Heart right ventricle (tissue), 16 donors: ENCODE measurements at regions not wholly inside any gene's neighbourhood (a gene's known extent, or its start where the extent isn't known, plus 50 kb on each side); places are given as distances from the start of the nearest gene placed in this dataset.

Source experiments
- ATAC-seq, 8 donors: fragments of 200-7000 bp; cut with Tn5 transposase; one replicate each; pipeline ENCODE4 v1.9.1; 2020; ENCODE audit warnings: mild to moderate bottlenecking in 8 of 8, moderate library complexity in 8 of 8, moderate number of reproducible peaks in 1 of 8
- DNase-seq, 2 donors: peaks; one replicate each; pipeline ENCODE4 v3.0.0-alpha.2; 2020
- H3K27ac ChIP-seq, 10 donors: fragments of 200-600 bp; sonication (generic) in 2 of 10; one replicate each; pipeline versions ENCODE4 v1.5.0 to v1.8.0; 2020 to 2022; ENCODE audit warnings: mild to moderate bottlenecking in 3 of 10
- H3K27me3 ChIP-seq, 7 donors: fragments of 200-600 bp; one replicate each; pipeline ENCODE4 v1.8.0; 2021 to 2022; ENCODE audit warnings: mild to moderate bottlenecking in 2 of 7
- H3K36me3 ChIP-seq, 9 donors: fragments of 200-600 bp; sonication (generic) in 1 of 9; one replicate each; pipeline versions ENCODE4 v1.5.0 to v1.8.0; 2020 to 2022; ENCODE audit warnings: mild to moderate bottlenecking in 2 of 9
- H3K4me1 ChIP-seq, 9 donors: fragments of 200-600 bp; sonication (generic) in 1 of 9; one replicate each; pipeline versions ENCODE4 v1.5.0 to v1.8.0; 2020 to 2022; ENCODE audit warnings: mild to moderate bottlenecking in 4 of 9
- H3K4me3 ChIP-seq, 10 donors: fragments of 200-600 bp; sonication (generic) in 2 of 10; one replicate each; pipeline versions ENCODE4 v1.5.0 to v1.8.0; 2020 to 2022; ENCODE audit warnings: mild to moderate bottlenecking in 7 of 10, moderate library complexity in 2 of 10
- H3K9me3 ChIP-seq, 11 donors: fragments of 200-600 bp in 10 of 11; sonication (generic) in 2 of 11; one replicate each; pipeline versions ENCODE4 v1.5.0 to v1.8.0; 2013 to 2022; ENCODE audit warnings: mild to moderate bottlenecking in 2 of 11, control low read depth in 1 of 11, moderate library complexity in 1 of 11
- WGBS, 2 donors: extraction: QIAGEN DNeasy Blood & Tissue Kit; methylation state at CpG; one replicate each; pipeline ENCODE4 v1.1.7; 2013; ENCODE audit warnings: inconsistent platforms in 1 of 2; 5-methylcytosine and 5-hydroxymethylcytosine counted together
- intact Hi-C, 10 donors: fragments of 100-400 bp; cut with DNase I; formaldehyde crosslinking; loops; one replicate each; pipeline versions ENCODE4 v1.11.1 to v1.14.2; 2022
- TF ChIP-seq, protein P1 (sequence below), 9 donors: fragments of 200-600 bp; sonication (generic) in 2 of 9; IDR thresholded peaks; one replicate each; pipeline versions ENCODE4 v1.5.0 to v1.8.0; 2021 to 2022; ENCODE audit warnings: antibody characterized with exemption in 9 of 9, mild to moderate bottlenecking in 5 of 9, moderate library complexity in 1 of 9
- donor health status: Arrhythmogenic right ventricular cardiomyopathy.
- donor health status: ischemic (EF 13 %, LVEDD 7.1; RV severe dilation, severe dysfunction).
- donor health status: healthy with polysubstance abuse.
- donor health status: DM: no; HTN: yes; CAD: no.
- donor health status: DM: no; HTN: no; CAD: no.
- donor health status: ischemic (EF 25% LVEDD 6.9; RV normal size, moderate dysfunction).
- donor health status: ischemic (EF 25% LVEDD 5.7; RV mildly dilated, moderate dysfunction).
- donor health status: healthy.
- donor health status: DM: yes; HTN: yes; CAD: no.
- donor health status: Ischemic cardiomyopathy.
- donor health status: ischemic (EF 35%, LVEDD 5.7; RV mildly dilated, moderate dysfunction).
- donor health status: nonischemic (EF 11% LVEDD 7.7; RV severe dilation, severe dysfunction).
- donor health status: DM: yes; HTN: yes; CAD: no.
- donor health status: PGD.
- donor health status: ischemic (EF 29% LVEDD 5.4; RV normal size, mild dysfunction).
- donor health status: nonischemic (EF 23%, LVEDD 6.1; RV moderate dilation, normal function).

- TF ChIP-seq, protein P1, sequence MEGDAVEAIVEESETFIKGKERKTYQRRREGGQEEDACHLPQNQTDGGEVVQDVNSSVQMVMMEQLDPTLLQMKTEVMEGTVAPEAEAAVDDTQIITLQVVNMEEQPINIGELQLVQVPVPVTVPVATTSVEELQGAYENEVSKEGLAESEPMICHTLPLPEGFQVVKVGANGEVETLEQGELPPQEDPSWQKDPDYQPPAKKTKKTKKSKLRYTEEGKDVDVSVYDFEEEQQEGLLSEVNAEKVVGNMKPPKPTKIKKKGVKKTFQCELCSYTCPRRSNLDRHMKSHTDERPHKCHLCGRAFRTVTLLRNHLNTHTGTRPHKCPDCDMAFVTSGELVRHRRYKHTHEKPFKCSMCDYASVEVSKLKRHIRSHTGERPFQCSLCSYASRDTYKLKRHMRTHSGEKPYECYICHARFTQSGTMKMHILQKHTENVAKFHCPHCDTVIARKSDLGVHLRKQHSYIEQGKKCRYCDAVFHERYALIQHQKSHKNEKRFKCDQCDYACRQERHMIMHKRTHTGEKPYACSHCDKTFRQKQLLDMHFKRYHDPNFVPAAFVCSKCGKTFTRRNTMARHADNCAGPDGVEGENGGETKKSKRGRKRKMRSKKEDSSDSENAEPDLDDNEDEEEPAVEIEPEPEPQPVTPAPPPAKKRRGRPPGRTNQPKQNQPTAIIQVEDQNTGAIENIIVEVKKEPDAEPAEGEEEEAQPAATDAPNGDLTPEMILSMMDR (IDR thresholded peaks at IDR 0.05), result no peak
- no peak for DNase-seq
- WGBS, 2 donors, result 75 to 86% methylated on average over 12 of the region's 12 CpGs
- Histone ChIP-seq H3K4me1 (peaks cover 0 to 29% (median 15%) of the 10 kb centered on the region in 9 donors), H3K9me3 (no peaks in the 10 kb centered on the region), H3K36me3 (no peaks in the 10 kb centered on the region), H3K27ac (no peak overlapping the region), H3K4me3 (peak overlapping the region in 3 of 10 donors; percentile 12 to 30 (median 18)), H3K27me3 (no peaks in the 10 kb centered on the region)
- no peak for ATAC-seq
- intact Hi-C loops, result loop anchor here in 9 of 10 donors (2.0 to 10.0 kb wide), 10 partner anchors 79 to 1114 kb away; partner anchors contain the start of genes C1GALT1 (in 4 of the 9) and COL28A1 (in 3 of the 9)
Measured at GRCh38 chr7:7102906-7103305, 79.4 kb upstream of the C1GALT1 start.

- 76 to 78% methylated on average over 29 of the region's 29 CpGs for WGBS, 2 donors
- TF ChIP-seq, protein P1 (IDR thresholded peaks at IDR 0.05), result peak; percentile 54 to 80 (median 72)
- no peak overlapping the region for H3K27ac ChIP-seq
Measured at GRCh38 chr7:7103343-7104313, 78.7 kb upstream of the C1GALT1 start.

DNA sequence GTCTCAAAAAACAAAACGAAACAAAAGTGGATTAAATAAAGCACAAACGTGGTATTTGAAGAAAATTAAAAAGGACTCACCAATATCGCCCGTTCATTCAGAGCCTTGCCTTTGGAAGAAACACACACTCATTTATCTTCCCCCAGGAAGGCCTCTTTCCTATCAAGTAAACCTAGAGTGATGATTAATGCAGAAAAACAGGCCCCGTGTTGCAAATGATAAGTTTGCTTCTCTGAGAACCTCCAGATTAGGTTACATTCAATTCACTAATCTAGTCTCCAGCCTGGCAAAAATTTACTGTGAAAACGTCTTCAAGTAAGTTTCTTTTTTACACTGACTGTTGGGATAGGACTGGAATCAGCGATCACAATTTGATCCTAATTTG is 78.0 kb upstream of the C1GALT1 start:
- peaks cover 0 to 22% (median 11%) of the 10 kb centered on the region in 9 donors for H3K4me1 ChIP-seq
- no peak overlapping the region for H3K27ac ChIP-seq
- WGBS, 2 donors, result 60 to 63% methylated on average over 7 of the region's 7 CpGs
- intact Hi-C loops, result loop anchor here in 9 of 10 donors (5.0 to 10.0 kb wide), 9 partner anchors 78 to 1113 kb away; partner anchors contain the start of genes C1GALT1 (in 4 of the 9) and COL28A1 (in 3 of the 9)
- H3K4me3 ChIP-seq, result no peak overlapping the region
- ATAC-seq (no peak), DNase-seq (no peak)
- TF ChIP-seq, protein P1 (IDR thresholded peaks at IDR 0.05), result no peak
- H3K9me3 ChIP-seq, result peaks cover 0 to 13% (median 7%) of the 10 kb centered on the region in 11 donors
- no peaks in the 10 kb centered on the region for H3K36me3 ChIP-seq
- H3K27me3 ChIP-seq, result no peaks in the 10 kb centered on the region

More at GRCh38 chr7:7103343-7104313, 78.7 kb upstream of the C1GALT1 start:
- peak overlapping the region in 3 of 10 donors; percentile 12 to 30 (median 18) for H3K4me3 ChIP-seq
- ATAC-seq, result peak in 6 of 8 donors; percentile 43 to 79 (median 63)
- no peaks in the 10 kb centered on the region for H3K27me3 ChIP-seq
- peaks cover 0 to 29% (median 15%) of the 10 kb centered on the region in 9 donors for H3K4me1 ChIP-seq
- peaks cover 0 to 6% (median under 1%) of the 10 kb centered on the region in 11 donors for H3K9me3 ChIP-seq
- DNase-seq, result peak in 1 of 2 donors; percentile 6
- intact Hi-C loops, result loop anchor here in 9 of 10 donors (2.0 to 10.0 kb wide), 10 partner anchors 79 to 1114 kb away; partner anchors contain the start of genes C1GALT1 (in 4 of the 9) and COL28A1 (in 3 of the 9)
- H3K36me3 ChIP-seq, result no peaks in the 10 kb centered on the region

GRCh38 chr7:7104971-7105370 is 77.4 kb upstream of the C1GALT1 start:
- Histone ChIP-seq H3K36me3 (no peaks in the 10 kb centered on the region), H3K4me1 (peaks cover 0 to 15% (median 4%) of the 10 kb centered on the region in 9 donors), H3K4me3 (no peak overlapping the region), H3K27me3 (no peaks in the 10 kb centered on the region), H3K9me3 (peaks cover 0 to 15% (median 9%) of the 10 kb centered on the region in 11 donors), H3K27ac (no peak overlapping the region)
- TF ChIP-seq, protein P1 (IDR thresholded peaks at IDR 0.05), result no peak
- DNase-seq (no peak), ATAC-seq (no peak)
- intact Hi-C loops, result loop anchor here in 9 of 10 donors (5.0 to 10.0 kb wide), 9 partner anchors 77 to 1112 kb away; partner anchors contain the start of genes C1GALT1 (in 4 of the 9) and COL28A1 (in 3 of the 9)
- WGBS, 2 donors, result 89% methylated on average over 5 of the region's 5 CpGs
